ENCODE measurements at regions not wholly inside any gene's neighbourhood (a gene's known extent, or its start where the extent isn't known, plus 50 kb on each side); places are given as distances from the start of the nearest gene placed in this dataset.
"Not testable (repeated sequence)": the region's sequence is repeated elsewhere in the genome, so short reads cannot be mapped to it uniquely, and the experiment has no call there.

DNA sequence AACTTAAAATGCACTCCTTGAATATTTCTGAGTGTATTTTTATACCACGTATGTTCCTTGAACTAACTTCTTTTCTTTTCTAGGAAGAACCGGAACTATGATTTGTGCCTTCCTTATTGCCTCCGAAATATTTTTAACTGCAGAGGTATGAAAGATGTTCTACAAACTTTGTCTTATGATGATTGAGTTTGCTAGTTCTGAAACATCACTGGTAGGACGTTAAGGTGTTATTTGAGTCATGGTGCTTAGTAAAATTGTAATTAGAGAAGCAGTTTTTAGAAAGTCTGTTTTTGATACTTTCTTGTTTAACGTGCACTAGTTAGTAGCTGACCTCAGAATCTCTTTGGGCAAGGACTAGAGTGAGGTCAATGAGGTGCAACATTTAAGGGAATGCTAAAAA is 69.0 kb upstream of the PARP4 start:
- TF ChIP-seq, protein P1, sequence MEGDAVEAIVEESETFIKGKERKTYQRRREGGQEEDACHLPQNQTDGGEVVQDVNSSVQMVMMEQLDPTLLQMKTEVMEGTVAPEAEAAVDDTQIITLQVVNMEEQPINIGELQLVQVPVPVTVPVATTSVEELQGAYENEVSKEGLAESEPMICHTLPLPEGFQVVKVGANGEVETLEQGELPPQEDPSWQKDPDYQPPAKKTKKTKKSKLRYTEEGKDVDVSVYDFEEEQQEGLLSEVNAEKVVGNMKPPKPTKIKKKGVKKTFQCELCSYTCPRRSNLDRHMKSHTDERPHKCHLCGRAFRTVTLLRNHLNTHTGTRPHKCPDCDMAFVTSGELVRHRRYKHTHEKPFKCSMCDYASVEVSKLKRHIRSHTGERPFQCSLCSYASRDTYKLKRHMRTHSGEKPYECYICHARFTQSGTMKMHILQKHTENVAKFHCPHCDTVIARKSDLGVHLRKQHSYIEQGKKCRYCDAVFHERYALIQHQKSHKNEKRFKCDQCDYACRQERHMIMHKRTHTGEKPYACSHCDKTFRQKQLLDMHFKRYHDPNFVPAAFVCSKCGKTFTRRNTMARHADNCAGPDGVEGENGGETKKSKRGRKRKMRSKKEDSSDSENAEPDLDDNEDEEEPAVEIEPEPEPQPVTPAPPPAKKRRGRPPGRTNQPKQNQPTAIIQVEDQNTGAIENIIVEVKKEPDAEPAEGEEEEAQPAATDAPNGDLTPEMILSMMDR (IDR thresholded peaks at IDR 0.05), result not testable (repeated sequence)
- not testable (repeated sequence) for TF ChIP-seq ZFX (IDR thresholded peaks at IDR 0.05; ENCODE audit: borderline replicate concordance)

All from 22Rv1 (cell line).